HG03159 (cell line): ENCODE measurements at regions not wholly inside any gene's neighbourhood (a gene's known extent, or its start where the extent isn't known, plus 50 kb on each side); places are given as distances from the start of the nearest gene placed in this dataset.

ENCODE experiments used
- ATAC-seq: cut with Tn5 transposase; IDR thresholded peaks from one replicate; pipeline ENCODE4 v1.9.1; 2021; ENCODE audit warnings: mild to moderate bottlenecking, moderate library complexity; ENCODE audit not compliant: unreplicated experiment

DNA sequence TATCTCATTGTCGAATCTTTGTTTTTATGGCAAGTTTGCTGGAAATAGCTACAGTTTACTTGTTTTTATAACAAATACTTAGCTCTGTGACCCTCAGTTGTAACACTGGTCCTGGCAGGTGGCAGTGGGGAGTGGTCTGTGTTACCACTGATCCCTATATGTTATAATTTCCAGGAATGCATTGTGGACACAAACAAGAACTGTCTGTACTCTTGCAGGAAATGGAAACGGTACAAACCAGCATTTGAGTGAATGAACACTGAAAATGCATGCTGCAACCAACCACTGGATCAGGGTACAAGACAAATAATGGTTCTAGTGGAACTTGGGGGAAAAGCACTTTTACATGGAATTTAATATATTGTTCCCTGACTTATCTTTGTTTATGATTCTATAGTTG lies 66.5 kb upstream of the PJA2 start:
- ATAC-seq: no peak

DNA sequence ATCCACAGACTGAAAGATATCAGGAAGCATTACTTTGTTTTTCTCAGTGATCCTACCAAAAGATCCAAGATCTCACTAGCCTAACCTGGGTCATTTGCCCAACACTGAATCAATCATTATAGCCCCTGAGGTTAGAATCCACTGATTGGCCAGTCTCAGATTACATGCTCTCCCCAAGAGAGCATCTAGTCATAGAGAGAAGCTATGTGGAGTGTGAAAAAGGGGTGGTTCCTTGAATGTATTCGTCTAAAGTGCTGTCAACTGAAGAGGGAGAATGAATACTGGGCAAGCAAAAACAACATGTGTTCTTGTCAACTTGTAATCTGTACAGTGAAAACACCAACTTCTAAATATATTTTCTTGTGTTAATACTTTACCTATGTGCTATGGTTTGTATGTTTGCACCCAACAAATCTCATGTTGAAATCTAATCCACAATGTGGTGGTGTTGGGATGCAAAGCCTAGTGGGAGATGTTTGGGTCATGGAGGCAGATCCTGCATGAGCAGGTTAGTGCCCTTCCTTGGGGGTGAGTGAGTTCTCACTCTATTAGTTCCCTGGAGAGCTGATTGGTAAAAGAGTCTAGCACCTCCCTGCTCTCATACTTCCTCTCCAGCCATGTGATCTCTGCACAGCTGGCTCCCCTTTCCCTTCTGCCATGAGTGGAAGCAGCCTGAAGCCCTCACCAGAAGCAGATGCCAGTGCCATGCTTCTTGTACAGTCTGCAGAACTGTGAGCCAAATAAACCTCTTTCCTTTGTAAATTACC lies 60.3 kb upstream of the PJA2 start:
- no peak for ATAC-seq

DNA sequence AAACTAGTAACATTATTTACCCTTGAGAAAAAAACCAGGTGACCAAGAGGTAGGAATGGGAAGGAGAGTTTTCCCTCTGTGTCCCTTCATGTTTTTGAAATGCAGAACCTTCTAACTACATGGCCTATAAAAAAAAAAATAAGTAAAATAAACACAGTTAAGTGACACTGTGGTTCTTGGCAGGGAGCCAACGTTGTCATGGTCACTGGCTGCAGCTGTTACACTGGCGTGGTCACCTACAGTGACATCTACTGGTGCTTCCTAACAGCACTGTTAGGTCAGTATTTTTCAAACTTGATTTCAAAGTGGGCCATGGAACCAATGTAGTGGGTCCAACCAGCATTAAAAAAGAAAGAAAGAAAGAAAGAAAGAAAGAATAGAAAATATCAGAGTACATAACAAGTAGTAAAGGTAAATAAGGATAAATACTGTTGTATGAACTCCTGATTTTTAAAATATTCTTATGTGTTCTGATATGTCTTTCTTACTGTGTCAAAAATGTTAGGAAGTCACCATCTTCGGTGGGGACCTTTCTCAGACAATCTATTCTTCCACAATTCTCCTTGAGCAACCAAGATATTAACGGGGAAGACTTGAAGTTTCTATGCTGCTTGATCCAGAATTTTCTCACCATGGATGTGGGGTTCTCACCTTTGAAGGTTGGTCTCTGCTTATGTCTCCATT lies 59.1 kb upstream of the PJA2 start:
- peak; percentile 94 for ATAC-seq

GRCh38 chr5:109468288-109468676 lies 58.5 kb upstream of the PJA2 start:
- ATAC-seq: no peak

DNA sequence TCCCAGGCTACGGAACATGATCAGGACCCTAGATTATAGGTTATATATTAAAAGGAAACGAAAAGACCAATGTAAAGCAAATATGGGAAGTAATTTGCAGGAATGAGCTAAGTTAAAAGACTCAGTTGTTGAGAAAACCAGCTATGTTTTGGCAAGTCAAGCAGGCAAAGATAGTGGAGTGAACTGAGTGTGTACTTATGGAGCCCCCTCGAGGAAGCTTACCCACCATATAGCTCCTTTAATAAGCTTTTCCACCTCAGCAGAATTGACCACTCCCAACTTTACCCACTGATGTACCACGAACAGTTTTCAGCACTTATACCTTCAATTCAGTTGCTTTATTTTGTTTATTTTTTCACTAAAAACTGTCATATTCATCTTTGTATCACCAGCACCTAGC lies 57.3 kb upstream of the PJA2 start:
- no peak for ATAC-seq
